Nephron (organoid): ENCODE measurements at regions not wholly inside any gene's neighbourhood (a gene's known extent, or its start where the extent isn't known, plus 50 kb on each side); places are given as distances from the start of the nearest gene placed in this dataset.

Experiments
- H3K27ac Mint-ChIP-seq, 3 experiments: 2 replicates each; pipeline ENCODE4 v1.8.0; 2020; ENCODE audit warnings: mixed read lengths in 3 of 3, mild to moderate bottlenecking in 2 of 3, moderate library complexity in 1 of 3
- H3K27me3 Mint-ChIP-seq: 2 replicates; pipeline ENCODE4 v1.8.0; 2021; ENCODE audit warnings: low read depth, mild to moderate bottlenecking, moderate library complexity, mixed read lengths
- H3K36me3 Mint-ChIP-seq: 2 replicates; pipeline ENCODE4 v1.8.0; 2020; ENCODE audit warnings: low read depth, mixed read lengths
- H3K4me1 Mint-ChIP-seq: 2 replicates; pipeline ENCODE4 v1.8.0; 2020; ENCODE audit warnings: mixed read lengths
- H3K4me3 Mint-ChIP-seq, 3 experiments: 2 replicates each; pipeline ENCODE4 v1.8.0; 2020; ENCODE audit warnings: mild to moderate bottlenecking in 3 of 3, mixed read lengths in 3 of 3, moderate library complexity in 2 of 3
- H3K9me3 Mint-ChIP-seq: 2 replicates; pipeline ENCODE4 v1.8.0; 2020; ENCODE audit warnings: mixed read lengths
- TF ChIP-seq, protein P1 (sequence below), 3 experiments: fragments of 200-600 bp; sonication (generic); IDR thresholded peaks; one replicate each; pipeline ENCODE4 v1.5.0; 2021; ENCODE audit warnings: antibody characterized with exemption in 3 of 3; ENCODE audit not compliant: unreplicated experiment in 3 of 3

DNA sequence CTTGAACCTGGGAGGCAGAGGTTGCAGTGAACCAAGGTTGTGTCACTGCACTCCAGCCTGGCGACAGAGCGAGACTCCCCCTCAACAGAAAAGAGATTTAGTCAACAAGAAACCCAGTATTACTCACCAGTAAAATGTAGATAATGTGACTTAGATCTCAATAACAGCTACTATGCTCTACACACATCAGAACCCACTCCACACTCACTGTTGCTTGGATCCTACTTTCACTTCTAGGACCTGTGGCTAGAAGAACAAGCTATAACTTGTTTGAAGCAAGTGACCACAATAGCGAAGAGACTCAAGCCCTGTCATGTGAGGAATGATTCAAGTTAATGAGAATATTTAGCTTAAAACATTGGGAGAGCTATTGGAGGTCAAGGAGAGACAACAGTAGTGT lies 100.7 kb downstream of the ANXA2 start:
- Mint-ChIP-seq H3K27ac (no peak overlapping the region), H3K9me3 (peaks cover 18% of the 10 kb centered on the region), H3K4me3 (no peak overlapping the region), H3K27me3 (no peaks in the 10 kb centered on the region), H3K4me1 (peaks cover 12% of the 10 kb centered on the region), H3K36me3 (no peaks in the 10 kb centered on the region)
- TF ChIP-seq, protein P1, sequence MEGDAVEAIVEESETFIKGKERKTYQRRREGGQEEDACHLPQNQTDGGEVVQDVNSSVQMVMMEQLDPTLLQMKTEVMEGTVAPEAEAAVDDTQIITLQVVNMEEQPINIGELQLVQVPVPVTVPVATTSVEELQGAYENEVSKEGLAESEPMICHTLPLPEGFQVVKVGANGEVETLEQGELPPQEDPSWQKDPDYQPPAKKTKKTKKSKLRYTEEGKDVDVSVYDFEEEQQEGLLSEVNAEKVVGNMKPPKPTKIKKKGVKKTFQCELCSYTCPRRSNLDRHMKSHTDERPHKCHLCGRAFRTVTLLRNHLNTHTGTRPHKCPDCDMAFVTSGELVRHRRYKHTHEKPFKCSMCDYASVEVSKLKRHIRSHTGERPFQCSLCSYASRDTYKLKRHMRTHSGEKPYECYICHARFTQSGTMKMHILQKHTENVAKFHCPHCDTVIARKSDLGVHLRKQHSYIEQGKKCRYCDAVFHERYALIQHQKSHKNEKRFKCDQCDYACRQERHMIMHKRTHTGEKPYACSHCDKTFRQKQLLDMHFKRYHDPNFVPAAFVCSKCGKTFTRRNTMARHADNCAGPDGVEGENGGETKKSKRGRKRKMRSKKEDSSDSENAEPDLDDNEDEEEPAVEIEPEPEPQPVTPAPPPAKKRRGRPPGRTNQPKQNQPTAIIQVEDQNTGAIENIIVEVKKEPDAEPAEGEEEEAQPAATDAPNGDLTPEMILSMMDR (IDR thresholded peaks at IDR 0.05; ENCODE audit: unreplicated experiment in 3 of 3): no peak
